GM19467 (cell line): ENCODE measurements at regions not wholly inside any gene's neighbourhood (a gene's known extent, or its start where the extent isn't known, plus 50 kb on each side); places are given as distances from the start of the nearest gene placed in this dataset.
"Not testable (repeated sequence)": the region's sequence is repeated elsewhere in the genome, so short reads cannot be mapped to it uniquely, and the experiment has no call there.

Experiments used
- ATAC-seq: cut with Tn5 transposase; IDR thresholded peaks from one replicate; pipeline ENCODE4 v1.9.1; 2021; ENCODE audit warnings: mild to moderate bottlenecking, moderate library complexity; ENCODE audit not compliant: unreplicated experiment

DNA sequence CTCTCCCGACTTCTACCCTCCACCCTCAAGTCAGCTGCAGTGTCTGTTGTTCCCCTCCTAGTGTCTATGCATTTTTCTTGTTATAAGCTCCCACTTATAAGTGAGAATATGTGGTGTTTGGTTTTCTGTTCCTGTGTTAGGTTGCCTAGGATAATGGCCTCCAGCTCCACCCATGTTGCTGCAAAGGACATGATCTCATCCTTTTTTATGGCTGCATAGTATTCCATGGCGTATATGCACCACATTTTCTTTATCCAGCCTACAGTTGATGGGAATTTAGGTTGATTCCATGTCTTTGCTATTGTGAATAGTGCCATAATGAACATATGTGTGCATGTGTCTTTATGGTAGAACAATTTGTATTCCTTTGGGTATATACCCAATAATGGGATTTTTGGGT is 80.7 kb downstream of the SPTSSA start:
- ATAC-seq, result not testable (repeated sequence)

DNA sequence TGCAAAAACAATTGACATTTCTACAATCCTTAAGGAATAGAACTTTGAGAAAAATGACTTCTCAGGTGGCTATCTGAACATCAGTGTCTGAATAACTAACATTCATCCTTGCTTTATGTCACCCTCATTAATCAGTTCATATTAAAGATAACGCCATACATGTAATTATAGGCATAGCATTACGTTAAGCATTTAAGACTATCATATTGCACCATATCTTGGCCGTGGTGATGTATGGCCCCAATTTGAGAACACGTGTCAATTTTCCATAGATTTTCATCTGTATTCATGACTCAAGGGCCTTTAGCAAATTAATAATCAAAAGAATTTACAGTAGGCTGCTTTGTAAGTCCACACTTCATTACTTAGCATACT is 81.6 kb downstream of the SPTSSA start:
- ATAC-seq, result no peak

GRCh38 chr14:34379816-34380470 is 82.1 kb downstream of the SPTSSA start:
- no peak for ATAC-seq

GRCh38 chr14:34376649-34377267 is 85.3 kb downstream of the SPTSSA start:
- ATAC-seq, result no peak

- no peak for ATAC-seq
These were observed 86.9 kb downstream of the SPTSSA start for GRCh38 chr14:34374998-34375740.

DNA sequence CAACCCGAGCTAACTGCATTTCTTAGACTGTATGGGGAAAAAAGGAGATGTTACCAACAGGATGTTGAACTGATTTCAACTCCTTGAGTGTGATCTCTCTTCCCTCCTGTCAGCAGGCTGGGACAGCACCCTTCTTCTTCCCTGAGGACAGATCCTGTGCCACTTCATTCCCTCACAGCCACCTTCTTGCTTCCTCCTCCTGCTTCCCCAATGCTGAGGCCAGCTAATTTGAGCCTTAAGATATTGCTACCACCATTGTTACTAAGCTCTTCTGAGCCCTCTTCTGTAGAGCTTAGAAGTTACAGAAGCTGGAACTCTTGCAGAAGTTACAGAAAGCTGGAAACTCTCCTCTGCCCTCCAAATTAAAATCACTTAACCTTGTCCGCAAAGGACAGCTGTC is 88.8 kb downstream of the SPTSSA start:
- no peak for ATAC-seq

GRCh38 chr14:34372786-34373185 is 89.3 kb downstream of the SPTSSA start:
- ATAC-seq, result no peak

GRCh38 chr14:34369648-34370030 is 92.4 kb downstream of the SPTSSA start:
- ATAC-seq, result no peak

- ATAC-seq, result no peak
These were observed 92.9 kb downstream of the SPTSSA start for GRCh38 chr14:34368971-34369647.

DNA sequence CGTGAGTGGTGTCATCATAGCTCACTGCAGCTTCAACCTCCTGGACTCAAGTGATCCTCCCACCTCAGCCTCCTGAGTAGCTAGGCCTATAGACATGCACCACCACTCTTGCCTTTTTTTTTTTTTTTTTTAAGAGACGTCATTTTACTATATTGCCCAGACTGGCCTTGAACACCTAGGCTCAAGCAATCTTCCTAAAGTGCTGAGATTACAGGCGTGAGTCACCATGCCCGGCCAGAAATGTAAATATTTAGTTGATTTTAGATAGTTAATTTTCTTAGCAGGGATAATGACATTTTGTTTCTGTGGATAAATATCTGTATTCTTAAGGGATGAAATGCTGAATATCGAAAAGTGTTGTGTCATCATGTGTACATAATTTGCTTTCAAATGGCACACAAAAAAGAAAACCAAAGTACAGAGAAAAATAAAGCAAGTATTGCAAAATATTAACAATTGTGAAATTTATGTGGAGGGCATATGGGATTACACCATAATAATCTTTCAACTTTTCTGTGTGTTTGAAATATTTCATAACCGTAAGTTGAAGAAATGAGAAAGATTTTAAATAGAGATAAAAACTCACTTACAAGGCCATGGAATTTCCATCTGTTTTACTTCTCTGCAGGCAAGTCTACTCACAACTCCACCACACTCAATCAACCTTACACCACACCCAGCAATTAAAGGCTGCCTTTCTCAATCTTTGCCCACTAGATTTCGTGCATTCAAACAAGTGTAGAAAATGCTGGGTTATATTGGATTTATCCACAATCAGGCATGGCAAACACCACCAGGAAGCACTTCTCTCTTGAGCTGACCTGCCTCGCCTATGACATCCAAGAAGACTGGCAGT is 93.7 kb downstream of the SPTSSA start:
- no peak for ATAC-seq

- ATAC-seq, result no peak
These were observed 96.6 kb downstream of the SPTSSA start for GRCh38 chr14:34365309-34365915.

DNA sequence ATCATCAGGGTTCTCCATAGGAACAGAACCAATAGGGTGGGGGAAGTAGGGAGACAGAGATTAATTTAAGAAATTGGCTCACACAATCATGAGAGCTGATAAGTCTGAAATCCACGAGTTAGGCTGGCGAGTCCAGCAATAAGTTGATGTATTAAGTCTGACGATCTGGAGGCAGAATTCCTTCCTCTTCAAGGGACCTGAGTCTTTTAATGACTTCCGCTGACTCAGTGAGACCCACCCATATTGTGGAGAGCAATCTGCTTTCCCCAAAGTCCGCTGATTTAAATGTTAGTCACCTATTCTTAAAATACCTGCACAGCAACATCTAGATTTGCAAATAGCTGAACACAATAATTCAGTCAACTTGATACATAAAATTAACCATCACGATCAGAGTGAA is 97.8 kb downstream of the SPTSSA start:
- no peak for ATAC-seq

GRCh38 chr14:34363733-34364134 is 98.3 kb downstream of the SPTSSA start:
- ATAC-seq, result no peak

GRCh38 chr14:34362641-34363251 is 99.3 kb downstream of the SPTSSA start:
- no peak for ATAC-seq

DNA sequence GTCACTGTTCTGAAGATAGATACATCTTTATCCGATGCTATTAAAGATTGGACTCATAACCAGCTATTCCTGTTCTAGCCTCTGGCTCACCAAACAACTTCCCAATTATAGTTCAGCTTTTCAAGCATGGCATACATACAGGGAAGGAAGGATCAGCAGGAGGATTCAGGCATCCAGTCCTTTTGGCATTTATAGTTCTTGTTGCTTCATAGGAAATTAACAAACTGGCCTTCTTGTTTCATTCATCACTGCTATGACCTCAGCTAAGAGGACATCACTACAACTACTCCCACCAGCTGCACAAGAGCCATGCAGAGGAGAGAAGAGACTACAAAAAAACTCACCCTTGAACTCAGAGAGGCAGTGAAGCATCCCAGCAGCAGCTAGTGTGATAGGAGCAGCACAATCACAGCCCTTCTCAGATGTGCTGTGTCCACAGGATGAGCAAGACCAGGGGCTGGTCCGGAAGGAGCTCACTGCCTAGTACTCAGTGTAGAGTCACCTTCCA is 100.5 kb downstream of the SPTSSA start:
- ATAC-seq, result no peak

GRCh38 chr14:34359420-34360117 is 102.5 kb downstream of the SPTSSA start:
- no peak for ATAC-seq

- no peak for ATAC-seq
These were observed 105.8 kb downstream of the SPTSSA start for GRCh38 chr14:34356264-34356654.

- ATAC-seq, result no peak
These were observed 106.3 kb downstream of the SPTSSA start for GRCh38 chr14:34355584-34356263.

DNA sequence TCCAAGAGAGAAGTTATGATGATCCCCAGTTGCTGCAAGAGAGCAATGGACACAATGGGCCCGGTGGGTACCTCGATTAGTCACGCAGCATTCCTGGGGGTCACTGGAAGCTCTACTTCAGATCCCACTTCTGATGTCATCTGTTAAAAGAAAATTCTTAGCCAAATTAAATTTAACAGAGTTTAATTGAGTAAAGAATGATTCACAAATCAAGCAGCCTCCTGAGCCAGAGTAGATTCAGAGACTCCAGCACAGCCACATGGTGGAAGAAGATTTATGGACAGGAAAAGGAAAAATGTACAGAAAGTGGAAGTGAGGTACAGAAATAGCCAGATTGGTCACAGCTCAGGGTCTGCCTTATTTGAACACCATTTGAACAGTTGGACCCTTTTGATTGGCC is 107.5 kb downstream of the SPTSSA start:
- ATAC-seq, result no peak
